ENCODE measurements at regions not wholly inside any gene's neighbourhood (a gene's known extent, or its start where the extent isn't known, plus 50 kb on each side); places are given as distances from the start of the nearest gene placed in this dataset.
"Not testable (repeated sequence)": the region's sequence is repeated elsewhere in the genome, so short reads cannot be mapped to it uniquely, and the experiment has no call there.

DNA sequence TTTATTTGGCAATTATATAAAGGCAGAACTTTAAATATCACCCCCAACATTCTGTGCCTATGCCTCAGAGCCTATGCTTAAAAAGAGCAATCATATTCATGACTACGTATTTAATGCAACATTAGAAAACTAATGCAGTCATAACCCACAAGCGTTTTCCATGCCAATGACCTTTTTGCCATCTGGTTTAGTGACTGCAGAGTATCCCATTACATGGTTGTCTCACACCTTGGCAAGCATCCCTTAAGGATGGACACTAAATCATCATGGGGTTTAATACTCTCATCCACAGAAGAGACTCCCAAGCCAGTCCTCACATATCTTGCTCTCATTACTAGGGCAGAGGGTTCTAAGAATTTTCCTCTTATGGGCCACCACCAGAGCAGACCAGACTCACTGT, 188.2 kb upstream of the PLGLB2 start:
- not testable (repeated sequence) for H3K27me3 Mint-ChIP-seq (ENCODE audit: insufficient read depth, unreplicated experiment)

DNA sequence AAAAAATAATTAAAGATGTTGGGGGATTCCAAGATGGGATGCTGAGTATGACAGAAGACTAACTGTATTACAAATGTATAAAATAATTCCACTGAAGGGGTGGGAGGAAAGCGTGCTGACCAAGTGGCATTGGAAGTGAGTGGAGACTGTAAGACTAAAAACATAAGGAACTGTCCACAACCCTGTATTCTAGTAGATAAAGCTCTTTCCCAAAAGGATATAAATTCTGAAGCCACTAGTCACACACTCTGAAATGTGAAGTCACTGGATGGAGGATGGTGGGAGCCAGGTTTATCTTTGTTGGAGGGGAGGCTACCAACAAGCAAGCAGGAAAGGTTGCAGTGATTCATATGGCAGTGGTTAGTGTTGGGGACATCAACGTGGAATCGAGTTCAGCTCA, 182.8 kb upstream of the PLGLB2 start:
- H3K4me3 ChIP-seq (ENCODE audit: low read depth, low read length); DNase-seq; H3K9me3 Mint-ChIP-seq (ENCODE audit: unreplicated experiment); H3K9me3 ChIP-seq; H3K27ac Mint-ChIP-seq (ENCODE audit: unreplicated experiment); H3K27me3 ChIP-seq (replicated peaks; ENCODE audit: control insufficient read depth, insufficient read depth, low read length); H3K36me3 ChIP-seq (ENCODE audit: control insufficient read depth, insufficient read depth, low read length); H3K4me1 ChIP-seq; H3K36me3 Mint-ChIP-seq (ENCODE audit: insufficient read depth, unreplicated experiment); BruUV-seq (replicated peaks); H3K4me3 Mint-ChIP-seq (ENCODE audit: unreplicated experiment); intact Hi-C loops (cut with micrococcal nuclease; ENCODE audit: unreplicated experiment); H3K4me1 Mint-ChIP-seq (ENCODE audit: low read depth, unreplicated experiment); H3K27me3 Mint-ChIP-seq (ENCODE audit: insufficient read depth, unreplicated experiment); POLR2A ChIA-PET; CTCF ChIA-PET: not testable (repeated sequence)

More for the DNA sequence above, 188.2 kb upstream of the PLGLB2 start:
- H3K4me1 Mint-ChIP-seq (ENCODE audit: low read depth, unreplicated experiment); H3K9me3 Mint-ChIP-seq (ENCODE audit: unreplicated experiment); H3K36me3 Mint-ChIP-seq (ENCODE audit: insufficient read depth, unreplicated experiment); CTCF ChIA-PET; BruUV-seq (replicated peaks); H3K4me3 ChIP-seq (ENCODE audit: low read depth, low read length); intact Hi-C loops (cut with micrococcal nuclease; ENCODE audit: unreplicated experiment); H3K27ac Mint-ChIP-seq (ENCODE audit: unreplicated experiment); H3K4me1 ChIP-seq; H3K27me3 ChIP-seq (replicated peaks; ENCODE audit: control insufficient read depth, insufficient read depth, low read length); H3K36me3 ChIP-seq (ENCODE audit: control insufficient read depth, insufficient read depth, low read length); POLR2A ChIA-PET; H3K9me3 ChIP-seq; H3K4me3 Mint-ChIP-seq (ENCODE audit: unreplicated experiment); DNase-seq: not testable (repeated sequence)

DNA sequence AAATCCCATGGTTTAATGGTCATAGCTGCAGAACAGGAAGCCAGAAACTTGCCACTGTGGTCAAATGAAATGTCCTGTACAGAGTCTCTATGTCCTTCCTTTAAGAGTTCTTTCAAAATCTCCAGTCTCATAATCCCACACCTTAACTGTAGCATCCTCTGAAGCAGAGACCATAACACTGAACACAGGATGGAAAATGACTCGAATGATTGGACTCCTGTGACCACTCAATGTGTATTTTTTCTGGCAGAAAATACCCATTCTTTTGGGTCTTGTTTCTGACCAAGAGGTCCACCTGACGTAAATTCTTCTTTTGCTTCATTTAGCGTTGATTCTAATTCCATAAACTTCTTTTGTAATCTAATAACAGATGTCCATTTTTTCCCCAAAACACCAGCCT, 181.4 kb upstream of the PLGLB2 start:
- H3K27me3 Mint-ChIP-seq (ENCODE audit: insufficient read depth, unreplicated experiment); H3K9me3 Mint-ChIP-seq (ENCODE audit: unreplicated experiment); intact Hi-C loops (cut with micrococcal nuclease; ENCODE audit: unreplicated experiment); H3K9me3 ChIP-seq; H3K4me1 Mint-ChIP-seq (ENCODE audit: low read depth, unreplicated experiment); DNase-seq; H3K27ac Mint-ChIP-seq (ENCODE audit: unreplicated experiment); H3K36me3 Mint-ChIP-seq (ENCODE audit: insufficient read depth, unreplicated experiment); POLR2A ChIA-PET; H3K27me3 ChIP-seq (replicated peaks; ENCODE audit: control insufficient read depth, insufficient read depth, low read length); H3K36me3 ChIP-seq (ENCODE audit: control insufficient read depth, insufficient read depth, low read length); H3K4me1 ChIP-seq; CTCF ChIA-PET; H3K4me3 ChIP-seq (ENCODE audit: low read depth, low read length); H3K4me3 Mint-ChIP-seq (ENCODE audit: unreplicated experiment); BruUV-seq (replicated peaks): not testable (repeated sequence)

DNA sequence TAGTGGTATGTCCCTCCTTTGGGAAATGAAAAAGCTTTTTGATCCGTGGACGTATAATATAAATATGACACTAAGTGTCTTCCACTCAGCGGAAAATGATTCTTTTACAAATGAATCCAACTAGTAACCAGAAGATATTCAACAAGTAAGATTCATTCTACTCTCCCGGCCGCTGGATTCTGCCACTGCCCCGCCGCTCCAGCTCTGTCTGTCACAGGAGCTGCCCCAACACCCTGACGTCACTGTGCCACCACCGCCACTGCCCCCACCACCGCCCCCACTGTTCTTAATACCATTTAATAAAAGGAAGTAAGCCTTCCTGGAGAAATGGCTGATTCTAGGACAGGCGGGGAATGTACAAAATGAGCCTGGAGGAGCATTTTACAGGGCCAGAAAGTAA, 180.8 kb upstream of the PLGLB2 start:
- H3K27me3 Mint-ChIP-seq (ENCODE audit: insufficient read depth, unreplicated experiment); H3K4me1 Mint-ChIP-seq (ENCODE audit: low read depth, unreplicated experiment); BruUV-seq (replicated peaks); CTCF ChIA-PET; H3K9me3 Mint-ChIP-seq (ENCODE audit: unreplicated experiment); H3K4me3 ChIP-seq (ENCODE audit: low read depth, low read length); POLR2A ChIA-PET; DNase-seq; H3K27me3 ChIP-seq (replicated peaks; ENCODE audit: control insufficient read depth, insufficient read depth, low read length); H3K9me3 ChIP-seq; H3K27ac Mint-ChIP-seq (ENCODE audit: unreplicated experiment); intact Hi-C loops (cut with micrococcal nuclease; ENCODE audit: unreplicated experiment); H3K4me1 ChIP-seq; H3K4me3 Mint-ChIP-seq (ENCODE audit: unreplicated experiment); H3K36me3 ChIP-seq (ENCODE audit: control insufficient read depth, insufficient read depth, low read length); H3K36me3 Mint-ChIP-seq (ENCODE audit: insufficient read depth, unreplicated experiment): not testable (repeated sequence)

DNA sequence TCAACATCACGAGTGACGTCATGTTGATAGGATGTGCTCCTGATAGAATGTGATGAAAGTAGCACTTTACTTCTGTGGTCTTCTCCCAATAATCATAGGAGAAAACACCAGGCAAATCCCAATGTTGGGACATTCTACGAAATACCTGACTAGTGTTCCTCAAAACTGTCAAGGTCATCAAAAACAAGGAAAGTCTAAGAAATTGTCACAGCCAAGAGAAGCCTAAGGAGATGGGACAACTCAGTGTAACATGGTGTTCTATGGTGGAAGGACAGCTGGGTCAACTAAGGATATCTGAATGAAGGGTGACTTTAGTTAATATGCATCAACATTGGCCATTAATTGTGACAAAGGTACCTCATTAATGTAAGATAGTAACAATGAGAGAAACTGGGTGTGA, 180.0 kb upstream of the PLGLB2 start:
- H3K4me3 Mint-ChIP-seq (ENCODE audit: unreplicated experiment); H3K9me3 Mint-ChIP-seq (ENCODE audit: unreplicated experiment); POLR2A ChIA-PET; BruUV-seq (replicated peaks); H3K36me3 ChIP-seq (ENCODE audit: control insufficient read depth, insufficient read depth, low read length); intact Hi-C loops (cut with micrococcal nuclease; ENCODE audit: unreplicated experiment); H3K4me1 Mint-ChIP-seq (ENCODE audit: low read depth, unreplicated experiment); H3K4me1 ChIP-seq; H3K4me3 ChIP-seq (ENCODE audit: low read depth, low read length); H3K27me3 ChIP-seq (replicated peaks; ENCODE audit: control insufficient read depth, insufficient read depth, low read length); H3K27me3 Mint-ChIP-seq (ENCODE audit: insufficient read depth, unreplicated experiment); DNase-seq; H3K9me3 ChIP-seq; H3K36me3 Mint-ChIP-seq (ENCODE audit: insufficient read depth, unreplicated experiment); CTCF ChIA-PET; H3K27ac Mint-ChIP-seq (ENCODE audit: unreplicated experiment): not testable (repeated sequence)

DNA sequence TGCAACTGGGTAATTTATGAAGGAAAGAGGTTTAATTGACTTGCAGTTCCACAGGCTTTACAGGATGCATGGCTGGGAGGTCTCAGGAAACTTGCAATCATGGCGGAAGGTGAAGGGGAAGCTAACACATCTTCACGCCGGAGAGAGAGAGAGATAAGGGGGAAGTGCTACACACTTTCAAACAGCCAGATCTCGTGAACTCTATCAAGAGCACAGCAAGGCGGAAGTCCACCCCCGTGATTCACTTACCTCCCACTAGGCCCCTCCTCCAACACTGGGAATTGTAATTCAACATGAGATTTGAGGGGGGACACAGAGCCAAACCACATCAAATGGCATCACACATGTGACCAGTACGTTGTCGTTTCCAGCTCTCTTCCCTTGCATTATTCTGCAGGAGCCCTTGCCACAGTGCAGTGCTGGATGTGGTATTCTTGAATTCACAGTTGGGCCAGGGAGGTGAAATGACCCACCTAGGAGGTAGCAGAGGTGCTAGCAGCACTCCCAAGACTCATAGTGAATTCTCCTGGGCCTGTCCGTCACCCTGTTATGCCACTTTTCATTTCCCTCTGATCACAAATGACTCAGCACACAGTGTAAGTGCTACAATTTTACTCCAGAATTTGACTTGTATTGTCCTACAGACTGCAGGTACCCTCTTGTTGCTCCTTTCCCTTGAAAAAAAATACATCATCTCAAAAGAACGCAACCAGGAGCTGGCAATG, 179.2 kb upstream of the PLGLB2 start:
- H3K27ac Mint-ChIP-seq (ENCODE audit: unreplicated experiment); BruUV-seq (replicated peaks); H3K27me3 Mint-ChIP-seq (ENCODE audit: insufficient read depth, unreplicated experiment); DNase-seq; H3K27me3 ChIP-seq (replicated peaks; ENCODE audit: control insufficient read depth, insufficient read depth, low read length); CTCF ChIA-PET; H3K36me3 ChIP-seq (ENCODE audit: control insufficient read depth, insufficient read depth, low read length); H3K9me3 ChIP-seq; H3K9me3 Mint-ChIP-seq (ENCODE audit: unreplicated experiment); H3K4me3 Mint-ChIP-seq (ENCODE audit: unreplicated experiment); H3K4me1 Mint-ChIP-seq (ENCODE audit: low read depth, unreplicated experiment); intact Hi-C loops (cut with micrococcal nuclease; ENCODE audit: unreplicated experiment); H3K36me3 Mint-ChIP-seq (ENCODE audit: insufficient read depth, unreplicated experiment); H3K4me3 ChIP-seq (ENCODE audit: low read depth, low read length); H3K4me1 ChIP-seq; POLR2A ChIA-PET: not testable (repeated sequence)

DNA sequence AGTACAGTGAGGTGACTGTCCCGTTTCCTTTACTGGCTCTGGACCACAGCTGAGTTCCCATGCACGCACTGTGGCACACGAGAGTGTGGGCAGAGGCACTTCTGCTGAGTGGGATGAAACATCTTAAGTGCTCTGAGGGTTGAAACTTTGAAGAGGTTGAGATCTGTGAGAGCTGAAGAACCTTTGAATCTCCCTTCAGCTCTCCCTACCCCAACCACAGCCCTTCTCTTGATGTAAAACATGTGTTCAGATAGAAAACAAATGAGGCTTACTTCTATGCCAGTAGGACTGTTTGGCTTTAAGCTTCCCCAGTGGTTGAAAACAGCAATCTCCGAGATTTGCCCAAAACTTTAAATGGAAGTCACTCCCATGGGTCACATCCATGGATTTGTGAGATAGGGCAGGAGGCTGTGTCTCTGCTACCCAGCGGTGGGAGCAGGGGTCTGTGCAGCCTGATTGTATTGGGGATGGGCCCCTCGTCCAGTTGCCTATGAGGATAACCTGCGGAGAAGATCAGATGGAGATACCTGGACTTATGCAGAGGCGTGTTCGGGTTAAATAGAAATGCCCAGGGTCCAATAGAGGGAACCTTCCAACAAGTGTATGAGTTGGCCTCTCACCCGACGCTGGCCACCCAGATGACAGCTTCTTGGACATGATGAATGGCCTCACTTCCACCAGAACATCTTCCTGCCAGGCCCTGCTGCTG, 178.0 kb upstream of the PLGLB2 start:
- H3K9me3 Mint-ChIP-seq (ENCODE audit: unreplicated experiment); H3K27me3 ChIP-seq (replicated peaks; ENCODE audit: control insufficient read depth, insufficient read depth, low read length); intact Hi-C loops (cut with micrococcal nuclease; ENCODE audit: unreplicated experiment); H3K36me3 Mint-ChIP-seq (ENCODE audit: insufficient read depth, unreplicated experiment); DNase-seq; H3K4me1 ChIP-seq; H3K36me3 ChIP-seq (ENCODE audit: control insufficient read depth, insufficient read depth, low read length); H3K4me3 Mint-ChIP-seq (ENCODE audit: unreplicated experiment); H3K4me3 ChIP-seq (ENCODE audit: low read depth, low read length); H3K4me1 Mint-ChIP-seq (ENCODE audit: low read depth, unreplicated experiment); H3K9me3 ChIP-seq; POLR2A ChIA-PET; H3K27me3 Mint-ChIP-seq (ENCODE audit: insufficient read depth, unreplicated experiment); H3K27ac Mint-ChIP-seq (ENCODE audit: unreplicated experiment); BruUV-seq (replicated peaks); CTCF ChIA-PET: not testable (repeated sequence)
